Common myeloid progenitor, CD34-positive (primary cell): ENCODE measurements at regions not wholly inside any gene's neighbourhood (a gene's known extent, or its start where the extent isn't known, plus 50 kb on each side); places are given as distances from the start of the nearest gene placed in this dataset.

ENCODE experiments used
- CTCF ChIA-PET: fragments of 350-600 bp; sonication (Branson Sonifier 250); formaldehyde crosslinking; loops from one replicate; lab custom pipeline; 2021; ENCODE audit warnings: antibody characterized with exemption; lab: Charles Lee
- POLR2A ChIA-PET: fragments of 350-600 bp; sonication (Branson Sonifier 250); formaldehyde crosslinking; loops from one replicate; lab custom pipeline; 2021; ENCODE audit warnings: antibody characterized with exemption; lab: Charles Lee
- DNase-seq, 3 donors: peaks; one replicate each; pipeline versions ENCODE4 v3.0.0 to v3.0.0-alpha.2; 2013
- H3K27ac ChIP-seq, 2 experiments: 1 replicate in 1 of 2; 2 replicates in 1 of 2; pipeline ENCODE4 v1.7.0; 2013; ENCODE audit warnings: inconsistent platforms in 2 of 2, low read length in 2 of 2, mild to moderate bottlenecking in 2 of 2, low read depth in 1 of 2, moderate library complexity in 1 of 2; ENCODE audit not compliant: severe bottlenecking in 2 of 2, insufficient read depth in 1 of 2, poor library complexity in 1 of 2
- H3K27me3 ChIP-seq, 5 experiments: replicated peaks in 2 of 5; 1 replicate in 3 of 5; 2 replicates in 2 of 5; pipeline versions ENCODE4 v1.6.1 to v1.7.0; 2013; ENCODE audit warnings: low read length in 4 of 5, mild to moderate bottlenecking in 2 of 5, moderate library complexity in 2 of 5, inconsistent platforms in 1 of 5; ENCODE audit not compliant: insufficient read depth in 5 of 5, control insufficient read depth in 4 of 5
- H3K36me3 ChIP-seq, 4 experiments: 1 replicate in 2 of 4; 2 replicates in 2 of 4; pipeline versions ENCODE4 v1.6.1 to v1.7.0; 2013; ENCODE audit warnings: low read length in 3 of 4, control low read depth in 1 of 4, mild to moderate bottlenecking in 1 of 4; ENCODE audit not compliant: control insufficient read depth in 4 of 4, insufficient read depth in 4 of 4
- H3K4me1 ChIP-seq, 4 experiments: 1 replicate in 3 of 4; 2 replicates in 1 of 4; pipeline versions ENCODE4 v1.6.1 to v1.7.1; 2013; ENCODE audit warnings: low read length in 3 of 4, mild to moderate bottlenecking in 3 of 4, control low read depth in 1 of 4, inconsistent platforms in 1 of 4, moderate library complexity in 1 of 4; ENCODE audit not compliant: control insufficient read depth in 4 of 4, insufficient read depth in 4 of 4; ENCODE audit errors: control extremely low read depth in 1 of 4
- H3K4me3 ChIP-seq, 7 experiments: 1 replicate in 4 of 7; 2 replicates in 3 of 7; pipeline versions ENCODE4 v1.5.1 to v1.7.0; 2013; ENCODE audit warnings: mild to moderate bottlenecking in 7 of 7, low read length in 6 of 7, moderate library complexity in 6 of 7, inconsistent platforms in 2 of 7, low read depth in 2 of 7, control low read depth in 1 of 7; ENCODE audit not compliant: insufficient read depth in 4 of 7, control insufficient read depth in 1 of 7; ENCODE audit errors: extremely low read depth in 1 of 7
- H3K9me3 ChIP-seq, 5 experiments: 1 replicate in 4 of 5; 2 replicates in 1 of 5; pipeline versions ENCODE4 v1.6.1 to v1.7.1; 2013; ENCODE audit warnings: low read length in 4 of 5, mild to moderate bottlenecking in 2 of 5, inconsistent platforms in 1 of 5, low read depth in 1 of 5, moderate library complexity in 1 of 5; ENCODE audit not compliant: control insufficient read depth in 4 of 5, insufficient read depth in 2 of 5; ENCODE audit errors: control extremely low read depth in 1 of 5
- WGBS: methylation state at CpG from one replicate; pipeline ENCODE4 v1.1.5; 2013; ENCODE audit not compliant: insufficient coverage; 5-methylcytosine and 5-hydroxymethylcytosine counted together

DNA sequence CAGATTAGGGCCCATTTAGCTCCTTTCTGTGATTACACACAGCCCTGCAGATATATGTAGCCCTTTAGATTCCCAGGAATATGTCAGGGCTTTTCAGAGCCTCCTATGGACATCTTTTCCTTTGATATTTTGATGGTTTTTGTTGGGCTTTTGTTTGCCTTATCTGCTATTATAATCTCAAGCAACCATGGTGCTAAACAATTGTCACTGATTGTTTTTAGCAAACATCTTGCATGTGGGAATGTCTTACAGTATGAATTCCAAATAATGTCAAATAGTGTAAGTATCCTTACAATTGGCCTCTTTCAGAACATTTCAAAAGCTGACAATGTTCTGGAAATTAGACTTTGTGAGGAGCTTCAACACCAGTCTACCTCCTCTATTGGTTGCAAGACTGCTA, 333.6 kb upstream of the OPRM1 start:
- no peaks in the 10 kb centered on the region for H3K36me3 ChIP-seq
- no peak overlapping the region for H3K27ac ChIP-seq
- no peaks in the 10 kb centered on the region for H3K4me1 ChIP-seq
- POLR2A ChIA-PET = no interaction called here
- peaks cover 0 to 8% (median 0%) of the 10 kb centered on the region in 5 experiments for H3K9me3 ChIP-seq
- CTCF ChIA-PET = no interaction called here
- no peak overlapping the region for H3K4me3 ChIP-seq
- no peaks in the 10 kb centered on the region for H3K27me3 ChIP-seq
- no peak for DNase-seq

GRCh38 chr6:153702671-153703070, 336.4 kb upstream of the OPRM1 start:
- Histone ChIP-seq H3K27ac (no peak overlapping the region), H3K27me3 (no peaks in the 10 kb centered on the region), H3K4me3 (no peak overlapping the region), H3K9me3 (peaks cover 0 to 8% (median 0%) of the 10 kb centered on the region in 5 experiments), H3K36me3 (no peaks in the 10 kb centered on the region), H3K4me1 (no peaks in the 10 kb centered on the region)
- CTCF ChIA-PET = no interaction called here
- no CpG with 5 or more reads among the region's 2 CpGs for WGBS
- no peak for DNase-seq
- POLR2A ChIA-PET = no interaction called here

GRCh38 chr6:153698637-153699036, 340.4 kb upstream of the OPRM1 start:
- CTCF ChIA-PET = no interaction called here
- Histone ChIP-seq H3K27me3 (no peaks in the 10 kb centered on the region), H3K9me3 (peaks cover 0 to 2% (median 0%) of the 10 kb centered on the region in 5 experiments), H3K4me1 (no peaks in the 10 kb centered on the region), H3K4me3 (no peak overlapping the region), H3K36me3 (no peaks in the 10 kb centered on the region), H3K27ac (no peak overlapping the region)
- POLR2A ChIA-PET = no interaction called here
- no peak for DNase-seq
- WGBS = no CpG with 5 or more reads among the region's 2 CpGs

DNA sequence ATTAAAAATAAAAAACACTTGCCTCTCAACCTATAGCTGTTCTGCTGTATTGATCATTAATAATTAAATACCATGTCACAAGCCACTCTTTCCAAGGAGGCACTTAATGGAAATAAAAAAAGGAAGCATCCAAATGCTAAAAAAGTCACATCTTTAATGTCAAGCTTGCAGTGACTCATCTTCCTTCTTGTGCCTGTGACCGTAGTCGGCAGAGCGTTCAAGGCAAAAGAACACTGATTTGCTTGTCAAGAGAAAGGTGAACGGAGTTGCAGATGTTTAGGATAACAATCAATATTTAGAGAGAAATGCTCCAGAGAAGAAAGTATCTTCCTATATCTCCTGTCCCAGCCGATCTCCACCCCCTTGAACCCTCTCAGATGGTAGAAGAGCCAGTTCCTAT, 341.0 kb upstream of the OPRM1 start:
- no peaks in the 10 kb centered on the region for H3K4me1 ChIP-seq
- no peak for DNase-seq
- H3K27me3 ChIP-seq = no peaks in the 10 kb centered on the region
- peaks cover 0 to 2% (median 0%) of the 10 kb centered on the region in 5 experiments for H3K9me3 ChIP-seq
- POLR2A ChIA-PET = no interaction called here
- 94% methylated on average over 3 of the region's 5 CpGs for WGBS
- H3K36me3 ChIP-seq = no peaks in the 10 kb centered on the region
- CTCF ChIA-PET = interaction anchor here (0.9 kb wide), 1 partner anchor 26 kb away, joined by 3 read pairs; no protein-coding TSS in a partner anchor
- no peak overlapping the region for H3K4me3 ChIP-seq
- no peak overlapping the region for H3K27ac ChIP-seq

DNA sequence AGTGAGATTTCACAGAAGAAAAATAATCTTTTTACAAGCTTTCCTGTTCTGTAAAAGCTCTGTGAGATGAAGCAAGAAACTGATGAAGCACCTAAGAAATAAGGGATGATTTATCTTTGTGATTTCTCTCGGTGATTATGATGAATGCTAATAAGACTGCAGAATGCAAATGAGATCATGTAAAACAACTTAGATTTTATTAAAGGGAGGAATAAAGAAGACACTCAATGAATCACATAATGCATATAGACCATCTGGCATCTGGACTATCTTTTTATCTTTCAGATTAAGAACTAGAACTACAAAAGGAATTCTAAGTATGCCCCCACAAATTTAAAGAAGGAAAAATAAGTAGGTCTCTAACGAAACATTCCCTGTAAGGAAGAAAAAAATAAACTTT, 361.5 kb upstream of the OPRM1 start:
- H3K36me3 ChIP-seq = no peaks in the 10 kb centered on the region
- no peak for DNase-seq
- H3K4me3 ChIP-seq = no peak overlapping the region
- no peaks in the 10 kb centered on the region for H3K9me3 ChIP-seq
- WGBS = no CpG with 5 or more reads among the region's 2 CpGs
- CTCF ChIA-PET = no interaction called here
- H3K27ac ChIP-seq = no peak overlapping the region
- H3K4me1 ChIP-seq = no peaks in the 10 kb centered on the region
- H3K27me3 ChIP-seq = no peaks in the 10 kb centered on the region
- POLR2A ChIA-PET = no interaction called here

DNA sequence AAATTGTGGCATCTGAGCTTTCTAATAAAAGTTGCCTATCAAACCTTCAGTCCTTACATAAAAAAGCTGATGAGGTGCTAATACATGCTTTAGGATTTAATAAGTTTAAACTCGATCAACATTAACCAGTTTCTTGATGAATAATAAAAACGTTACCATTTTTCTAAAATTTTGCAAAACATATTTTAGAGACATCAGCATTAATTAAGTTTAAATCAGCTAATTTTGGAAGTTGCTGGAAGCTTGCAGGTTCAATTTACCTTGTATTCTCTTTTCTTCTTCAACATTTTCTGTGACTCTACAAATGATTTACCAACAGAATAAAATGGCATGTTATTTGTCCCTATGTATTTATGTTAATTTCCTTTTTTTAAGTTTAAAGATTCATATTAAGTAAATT, 365.3 kb upstream of the OPRM1 start:
- H3K9me3 ChIP-seq = no peaks in the 10 kb centered on the region
- no peak for DNase-seq
- no peak overlapping the region for H3K4me3 ChIP-seq
- no peaks in the 10 kb centered on the region for H3K4me1 ChIP-seq
- POLR2A ChIA-PET = no interaction called here
- 100% methylated on average over 1 of the region's 2 CpGs for WGBS
- CTCF ChIA-PET = no interaction called here
- H3K27ac ChIP-seq = no peak overlapping the region
- H3K36me3 ChIP-seq = no peaks in the 10 kb centered on the region
- no peaks in the 10 kb centered on the region for H3K27me3 ChIP-seq

DNA sequence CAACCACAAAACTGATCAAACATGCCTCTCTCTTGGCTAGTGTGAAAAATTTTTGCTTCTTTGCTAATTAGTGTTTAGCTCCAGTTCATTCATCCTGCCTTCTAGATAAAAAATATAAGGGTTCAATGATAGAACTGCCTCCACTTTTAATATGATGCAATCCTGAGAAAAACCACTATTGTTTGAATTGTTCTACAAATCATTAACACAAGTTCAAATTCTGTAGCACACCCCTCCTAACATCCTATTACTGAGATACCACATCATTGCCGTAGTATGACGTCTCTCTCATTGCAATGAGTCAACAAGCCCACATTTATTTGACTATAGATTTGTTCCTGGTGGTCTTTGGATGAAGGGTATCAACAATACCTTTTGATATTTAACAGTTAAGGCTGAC, 365.8 kb upstream of the OPRM1 start:
- no peaks in the 10 kb centered on the region for H3K9me3 ChIP-seq
- H3K4me3 ChIP-seq = no peak overlapping the region
- H3K36me3 ChIP-seq = no peaks in the 10 kb centered on the region
- WGBS = no CpG with 5 or more reads among the region's 2 CpGs
- H3K27ac ChIP-seq = no peak overlapping the region
- POLR2A ChIA-PET = no interaction called here
- DNase-seq = no peak
- H3K4me1 ChIP-seq = no peaks in the 10 kb centered on the region
- no peaks in the 10 kb centered on the region for H3K27me3 ChIP-seq
- CTCF ChIA-PET = no interaction called here
